T1000 (cell line): ENCODE measurements at regions not wholly inside any gene's neighbourhood (a gene's known extent, or its start where the extent isn't known, plus 50 kb on each side); places are given as distances from the start of the nearest gene placed in this dataset.
A peak's percentile ranks its signal among the peaks of the same experiment; 100 is the strongest.
"Not testable (repeated sequence)": the region's sequence is repeated elsewhere in the genome, so short reads cannot be mapped to it uniquely, and the experiment has no call there.

Experiments used
- DNase-seq: peaks from one replicate; lab custom pipeline; 2025; ENCODE audit warnings: mixed read lengths; lab: John Stamatoyannopoulos, UW

DNA sequence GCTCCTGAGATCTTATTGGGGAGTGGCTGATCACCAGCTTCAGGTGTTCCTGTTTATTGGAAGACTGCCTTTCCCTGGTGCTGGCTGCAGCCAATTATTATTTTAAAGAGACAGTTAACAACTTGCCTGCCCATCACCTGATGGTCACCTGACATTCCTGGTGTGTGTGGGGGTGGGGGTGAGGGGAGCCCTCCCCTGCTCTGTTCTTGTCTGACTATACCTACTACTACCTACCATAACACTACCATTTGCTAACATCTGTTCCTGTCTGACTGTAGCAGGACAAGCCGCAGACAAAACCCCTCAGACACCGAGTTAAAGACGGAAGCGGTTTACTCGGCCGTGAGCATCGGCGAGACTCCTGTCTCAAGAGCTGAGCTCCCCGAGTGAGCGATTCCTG is 54.9 kb upstream of the NBPF3 start:
- DNase-seq: no peak

DNA sequence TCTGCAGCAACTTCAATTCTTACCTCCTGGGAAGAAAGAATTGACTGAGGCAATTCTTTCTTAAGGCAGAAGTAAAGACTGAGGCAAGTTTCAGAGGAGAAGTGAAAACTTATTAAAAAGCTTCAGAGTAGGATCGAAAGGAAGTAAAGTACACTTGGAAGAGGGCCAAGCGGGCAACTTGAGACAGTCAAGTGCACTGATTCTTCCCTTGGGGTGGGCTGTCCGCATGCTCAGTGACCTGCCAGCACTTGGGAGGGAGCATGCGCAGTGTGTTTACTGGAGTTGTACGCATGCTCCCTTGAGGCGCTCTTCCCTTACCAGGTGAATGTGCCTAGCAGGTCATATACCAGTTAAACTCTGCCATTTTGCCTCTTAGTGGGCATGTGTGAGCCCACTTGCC is 55.3 kb upstream of the NBPF3 start:
- no peak for DNase-seq

DNA sequence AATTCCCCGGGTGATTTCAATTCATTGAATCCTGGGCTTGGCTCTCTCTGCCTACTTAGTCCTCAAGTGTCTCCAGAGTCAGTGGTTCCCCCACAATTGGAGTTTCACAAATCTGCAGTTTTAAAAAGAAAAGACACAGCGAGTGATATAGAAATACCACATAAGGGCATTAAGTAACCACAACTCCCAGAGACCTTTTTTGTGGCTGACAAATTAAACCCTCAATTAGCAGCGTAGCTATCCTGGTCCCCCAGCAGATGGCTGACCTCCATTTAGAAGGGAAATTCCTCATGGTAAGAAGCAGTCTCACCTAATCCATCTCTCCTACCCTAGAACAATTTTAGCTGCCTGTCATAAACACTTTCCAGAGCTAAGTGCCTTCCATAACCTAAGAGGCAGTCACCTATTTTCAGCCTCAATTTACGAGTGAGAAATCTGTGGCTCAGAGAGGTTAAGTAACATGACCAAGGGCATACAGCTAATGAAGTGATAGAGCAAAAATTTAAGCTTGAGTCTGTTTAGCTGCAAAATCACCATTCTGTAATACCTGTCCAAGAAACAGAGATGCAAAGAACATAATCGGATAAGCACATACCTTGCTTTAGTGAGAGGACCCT is 56.0 kb upstream of the NBPF3 start:
- no peak for DNase-seq

DNA sequence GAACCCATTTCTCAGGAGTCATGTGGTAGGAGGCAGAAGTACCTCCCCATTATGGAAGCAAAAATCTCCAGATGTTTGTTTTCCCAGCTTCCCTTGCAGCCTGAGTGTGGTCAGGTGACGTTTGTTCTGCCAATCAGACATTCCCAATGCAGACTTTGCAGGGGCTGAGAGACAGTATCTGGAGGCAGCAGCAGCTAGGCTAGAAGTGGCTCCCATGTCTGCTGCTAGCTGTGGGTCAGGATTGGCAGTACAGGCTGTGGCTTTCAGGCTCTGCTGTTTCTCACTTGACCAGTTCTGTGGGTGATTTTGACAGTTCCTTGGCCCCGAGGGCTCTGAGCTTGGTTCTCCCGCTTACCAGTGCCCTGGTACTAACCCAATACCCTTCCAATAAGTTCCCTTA is 58.6 kb upstream of the NBPF3 start:
- no peak for DNase-seq

DNA sequence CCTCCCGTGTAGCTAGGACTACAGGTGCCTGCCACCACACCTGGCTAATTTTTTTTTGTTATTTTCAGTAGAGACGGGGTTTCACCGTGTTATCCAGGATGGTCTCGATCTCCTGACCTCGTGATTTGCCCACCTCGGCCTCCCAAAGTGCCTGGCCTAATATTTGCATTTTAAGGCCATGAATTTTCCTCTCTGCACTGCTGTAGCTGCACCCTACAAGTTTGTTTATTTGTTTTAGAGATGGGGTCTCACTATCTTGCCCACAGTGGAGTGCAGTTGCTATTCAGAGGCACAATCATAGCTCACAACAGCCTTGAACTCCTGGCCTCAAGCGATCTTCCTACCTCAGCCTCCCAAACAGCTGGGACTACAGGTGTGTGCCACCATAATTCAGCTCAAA is 59.8 kb upstream of the NBPF3 start:
- not testable (repeated sequence) for DNase-seq

DNA sequence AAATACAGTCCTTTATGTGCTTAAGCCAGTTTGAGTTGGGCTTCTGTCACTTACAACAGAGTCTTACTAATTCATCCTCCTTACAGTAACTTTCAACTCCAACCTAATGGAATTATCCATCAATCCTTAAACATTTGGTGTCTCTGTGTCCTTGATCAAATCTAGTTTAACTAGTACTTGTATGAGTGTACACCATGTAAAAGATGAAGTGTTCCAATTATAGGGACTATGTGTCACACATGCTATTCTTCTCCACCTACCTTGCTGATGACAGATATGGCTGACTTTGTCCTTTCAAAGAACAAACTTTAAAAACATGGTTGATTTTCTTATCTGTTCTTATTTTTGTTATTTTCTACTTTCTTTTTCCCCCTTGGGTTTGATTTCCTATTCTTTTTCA is 60.4 kb upstream of the NBPF3 start:
- no peak for DNase-seq

DNA sequence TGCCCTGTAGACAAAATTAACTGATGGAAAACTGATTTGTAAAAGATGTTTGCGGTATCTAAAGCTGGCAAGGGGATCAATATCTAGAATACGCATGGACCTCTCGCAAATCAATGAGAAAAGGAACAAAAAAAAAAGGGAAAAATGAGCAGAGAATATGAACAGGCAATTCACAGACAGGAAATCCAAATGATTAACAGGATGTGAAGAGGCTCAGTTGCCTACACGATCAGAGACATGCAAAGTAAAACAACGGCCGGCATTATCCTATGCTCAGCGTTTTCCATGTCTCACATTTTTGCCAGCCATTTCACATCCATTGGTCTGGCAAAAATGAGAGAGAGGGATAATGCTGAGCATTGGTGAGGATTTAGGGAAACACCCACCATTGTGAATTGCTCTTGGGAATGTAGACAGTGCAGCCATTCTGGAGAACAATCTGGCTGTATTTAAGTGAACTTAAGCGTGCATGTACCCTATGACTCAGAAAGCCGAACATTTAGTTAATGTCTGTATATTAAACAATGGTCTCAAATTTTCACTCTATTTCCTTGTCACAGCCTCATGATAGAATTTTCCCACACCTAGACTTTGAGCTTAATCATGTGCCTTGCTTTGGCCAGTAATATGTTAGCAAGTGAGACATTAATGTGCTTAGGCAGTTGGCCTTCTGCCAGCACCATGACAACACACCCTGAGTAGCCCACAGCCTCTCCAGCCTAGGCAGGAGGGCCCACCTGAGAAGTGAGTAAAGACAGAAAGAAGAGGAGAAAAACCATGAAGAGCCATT is 61.0 kb upstream of the NBPF3 start:
- no peak for DNase-seq

DNA sequence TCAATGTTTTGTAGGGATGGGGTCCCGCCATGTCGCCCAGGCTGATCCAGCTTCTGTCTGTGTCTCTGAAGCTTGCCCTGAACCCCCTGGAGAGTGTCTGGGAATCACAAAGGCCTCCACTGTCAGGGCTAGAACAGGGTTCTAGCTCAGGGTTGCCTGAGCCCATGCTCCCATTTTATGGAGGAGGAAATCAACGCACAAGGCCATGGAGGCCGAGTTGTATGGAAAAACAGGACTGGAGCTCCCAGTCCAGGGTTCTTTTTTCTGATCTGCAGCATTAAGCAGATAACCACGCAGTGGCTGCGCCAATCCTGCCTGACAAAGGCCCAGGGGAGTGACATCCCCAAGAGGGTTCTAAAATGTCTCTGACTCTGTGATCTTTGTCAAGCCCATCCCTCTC is 67.6 kb upstream of the NBPF3 start:
- no peak for DNase-seq

DNA sequence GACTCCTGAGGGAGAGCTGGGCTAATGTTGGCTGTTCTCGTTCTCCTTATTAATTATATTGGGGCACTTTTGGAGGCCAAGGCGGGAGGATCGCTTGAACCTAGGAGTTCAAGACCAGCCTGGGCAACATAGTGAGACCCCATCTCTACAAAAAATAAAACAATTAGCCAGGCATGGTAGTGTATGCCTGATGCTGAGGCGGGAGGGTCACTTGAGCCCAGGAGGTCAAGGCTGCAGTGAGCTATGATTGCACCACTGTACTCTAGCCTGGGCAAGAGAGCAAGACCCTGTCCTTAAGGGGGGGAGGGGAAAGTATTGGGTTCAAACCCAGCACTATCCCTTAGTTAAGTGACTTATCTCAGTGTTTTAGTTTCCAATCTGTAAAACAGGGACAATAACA is 70.0 kb upstream of the NBPF3 start:
- no peak for DNase-seq

DNA sequence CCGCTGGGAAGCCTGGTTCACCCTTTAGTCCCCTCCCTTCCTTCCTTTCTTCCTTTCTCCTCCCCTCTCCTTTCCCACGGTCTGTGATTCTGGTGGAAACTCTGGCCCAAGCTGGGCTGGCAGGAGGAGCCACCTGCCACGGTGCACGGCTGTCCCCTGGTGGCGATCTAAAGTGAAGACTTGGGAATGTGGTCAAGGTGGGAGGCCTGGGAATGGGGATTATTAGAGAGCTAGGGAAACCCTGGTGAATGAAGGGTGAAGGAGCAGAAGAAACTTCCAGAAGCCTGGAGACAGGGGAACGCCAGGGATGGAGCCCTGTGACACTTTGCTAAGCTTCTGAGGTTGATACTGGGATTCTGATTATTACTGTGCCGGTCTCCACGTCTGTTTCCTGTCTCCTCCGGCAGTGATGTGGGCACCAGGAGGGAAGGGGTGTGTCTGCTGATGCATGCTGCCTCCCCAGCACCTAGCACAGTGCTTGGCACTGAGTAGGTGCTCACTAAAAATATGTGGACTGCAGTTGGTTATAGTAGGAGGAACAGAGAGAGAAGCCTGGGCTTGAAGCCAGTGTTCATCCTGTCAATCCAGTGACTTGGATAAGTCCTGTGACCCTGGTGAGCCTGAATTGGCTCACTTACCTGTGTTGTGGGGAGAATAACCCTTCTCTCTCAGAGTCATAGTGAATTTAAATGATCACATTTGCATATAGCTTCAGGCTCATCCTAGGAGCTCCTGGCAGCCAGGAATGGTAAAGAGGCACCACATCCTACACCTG is 71.2 kb upstream of the NBPF3 start:
- peak; percentile 72 for DNase-seq

DNA sequence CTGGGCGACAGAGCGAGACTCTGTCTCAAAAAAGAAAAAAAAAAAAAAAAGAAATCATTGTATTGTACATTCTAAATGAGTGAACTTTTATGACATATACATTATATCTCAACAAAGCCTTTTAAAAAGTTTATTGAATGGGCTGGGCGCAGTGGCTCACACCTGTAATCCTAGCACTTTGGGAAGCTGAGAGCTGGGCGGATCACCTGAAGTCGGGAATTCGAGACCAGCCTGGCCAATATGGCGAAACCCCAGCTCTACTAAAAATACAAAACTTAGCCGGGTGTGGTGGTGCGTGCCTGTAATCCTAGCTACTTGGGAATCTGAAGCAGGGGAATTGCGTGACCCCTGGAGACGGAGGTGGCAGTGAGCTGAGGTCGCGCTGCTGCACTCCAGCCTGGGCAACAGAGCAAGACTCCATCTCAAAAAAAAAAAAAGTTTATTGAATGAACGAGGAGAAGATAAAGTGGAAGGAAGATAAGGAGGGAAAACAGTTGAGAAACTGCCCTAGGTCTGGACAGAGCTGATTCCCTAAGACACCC is 71.9 kb upstream of the NBPF3 start:
- not testable (repeated sequence) for DNase-seq

DNA sequence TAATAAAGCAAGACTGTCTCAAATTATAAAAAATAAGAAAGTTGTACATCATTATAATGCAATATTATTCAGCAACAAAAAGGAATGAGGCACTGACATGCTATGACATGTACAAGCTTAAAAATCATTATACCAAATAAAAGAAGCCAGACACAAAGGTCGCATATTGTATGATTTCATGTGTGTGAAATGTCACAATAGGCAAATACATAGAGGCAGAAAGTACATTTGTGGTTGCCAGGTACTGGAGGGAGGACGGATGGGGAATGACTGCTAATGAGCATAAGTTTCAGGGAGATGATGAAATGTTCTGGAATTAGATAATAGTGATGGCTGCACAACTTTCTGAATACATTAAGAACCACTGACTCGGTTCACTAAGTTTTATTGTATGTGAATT is 73.6 kb upstream of the NBPF3 start:
- DNase-seq: no peak

DNA sequence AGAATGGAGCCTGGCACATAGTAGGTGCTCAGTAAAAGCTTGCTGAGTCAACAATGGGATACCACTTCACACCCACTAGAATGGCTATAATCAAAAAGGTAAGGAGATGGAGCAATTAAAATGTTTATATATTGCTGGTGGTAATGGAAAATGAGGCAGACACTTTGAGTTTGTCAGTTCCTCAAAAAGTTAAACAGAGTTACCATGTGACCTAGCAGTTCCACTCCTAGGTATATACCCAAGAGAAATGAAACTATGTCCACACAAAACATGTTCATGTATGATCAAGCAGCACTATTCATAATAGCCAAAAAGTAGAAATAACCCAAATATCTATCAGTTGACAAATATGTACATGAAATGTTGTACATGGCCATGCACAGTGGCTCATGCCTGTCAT is 74.8 kb upstream of the ECE1 start:
- no peak for DNase-seq

DNA sequence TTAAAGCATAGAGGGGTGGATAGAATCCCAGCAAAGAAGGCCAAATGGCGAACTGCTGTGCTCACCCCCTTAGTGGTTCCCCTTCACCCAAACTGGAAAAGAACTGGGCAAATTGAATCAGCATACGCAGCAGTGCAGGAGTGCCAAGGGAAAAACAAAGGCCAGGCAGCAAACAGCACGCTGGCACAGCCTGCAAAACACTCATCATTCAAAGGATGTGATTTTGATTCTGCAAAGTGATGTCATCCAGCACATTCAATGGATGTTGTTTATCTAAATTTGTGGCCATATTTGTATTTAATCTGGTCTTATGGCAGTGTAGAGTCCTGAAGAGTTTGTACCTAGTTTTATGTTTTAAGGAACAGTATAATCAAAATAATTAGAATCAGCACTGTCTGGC is 71.8 kb upstream of the ECE1 start:
- no peak for DNase-seq

DNA sequence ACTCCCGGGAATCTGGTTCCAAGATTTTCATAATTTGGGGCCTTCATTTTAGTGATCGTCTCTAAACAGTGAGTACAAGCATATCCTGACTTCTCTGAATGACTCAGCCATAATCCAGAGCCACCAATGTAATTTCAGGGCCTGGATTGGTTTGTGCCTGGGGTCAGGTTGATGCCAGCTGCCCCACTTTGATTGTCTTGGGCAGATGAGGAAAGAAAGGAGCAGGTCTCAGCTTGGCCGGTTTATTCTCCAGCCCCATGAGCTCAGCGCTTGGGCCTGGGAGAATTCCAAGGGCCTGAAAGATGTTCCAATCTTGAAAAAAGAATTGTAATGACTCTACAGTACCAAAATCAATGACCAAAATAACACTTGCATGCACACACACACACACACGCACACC is 71.2 kb upstream of the ECE1 start:
- DNase-seq: no peak

DNA sequence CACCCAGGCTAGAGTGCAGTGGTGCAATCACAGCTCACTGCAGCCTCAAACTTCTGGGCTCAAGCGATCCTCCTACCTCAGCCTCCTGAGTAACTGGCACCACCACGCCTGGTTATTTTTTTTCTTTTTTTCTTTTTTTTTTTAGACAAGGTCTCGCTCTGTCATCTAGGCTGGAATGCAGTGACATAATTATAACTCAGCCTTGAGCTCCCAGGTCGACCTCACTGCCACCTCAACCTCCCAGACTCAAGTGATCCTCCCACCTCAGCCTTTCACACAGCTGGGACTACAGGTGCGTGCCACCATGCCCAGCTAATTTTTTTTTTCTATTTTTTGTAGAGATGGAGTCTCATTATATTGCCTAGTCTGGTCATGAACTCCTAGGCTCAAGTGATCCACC is 66.9 kb upstream of the ECE1 start:
- DNase-seq: no peak

DNA sequence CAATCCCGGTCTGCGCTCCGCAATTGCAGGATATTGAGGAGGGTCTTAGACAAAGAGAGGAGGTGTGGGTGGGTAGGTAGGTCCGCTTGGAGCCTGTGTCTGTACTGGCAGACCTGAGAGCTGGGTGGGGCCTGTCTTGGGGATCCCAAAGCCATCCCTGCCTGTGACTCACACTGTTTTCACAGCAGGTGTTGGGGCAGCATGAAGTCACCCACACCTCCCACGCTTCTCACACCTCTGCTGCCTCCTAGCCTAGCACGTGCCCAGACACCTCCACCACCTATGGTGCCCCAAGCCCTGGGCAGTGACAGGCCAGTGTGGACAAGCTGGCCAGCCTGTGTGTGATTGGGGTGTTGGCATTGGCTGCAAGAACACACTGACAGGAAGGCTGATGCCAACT is 65.7 kb upstream of the ECE1 start:
- DNase-seq: no peak

DNA sequence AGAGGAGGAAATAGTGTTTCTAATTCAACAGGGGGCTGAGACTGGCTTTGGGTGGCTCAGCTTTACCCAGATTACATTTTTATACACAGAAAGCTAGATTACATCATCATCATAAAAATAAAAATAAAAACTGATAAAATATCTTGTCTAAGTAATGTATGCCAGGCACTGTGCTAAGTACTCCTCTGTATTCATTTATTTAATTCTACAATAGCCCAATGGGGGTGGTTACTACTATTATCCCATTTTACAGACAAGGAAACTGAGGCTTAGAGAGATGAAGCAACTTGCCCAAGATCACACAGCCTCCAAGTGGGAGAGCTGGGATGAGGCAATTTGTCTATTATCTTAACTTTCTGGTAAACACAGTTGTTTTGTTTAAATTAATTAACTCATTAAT is 62.3 kb upstream of the ECE1 start:
- DNase-seq: no peak

DNA sequence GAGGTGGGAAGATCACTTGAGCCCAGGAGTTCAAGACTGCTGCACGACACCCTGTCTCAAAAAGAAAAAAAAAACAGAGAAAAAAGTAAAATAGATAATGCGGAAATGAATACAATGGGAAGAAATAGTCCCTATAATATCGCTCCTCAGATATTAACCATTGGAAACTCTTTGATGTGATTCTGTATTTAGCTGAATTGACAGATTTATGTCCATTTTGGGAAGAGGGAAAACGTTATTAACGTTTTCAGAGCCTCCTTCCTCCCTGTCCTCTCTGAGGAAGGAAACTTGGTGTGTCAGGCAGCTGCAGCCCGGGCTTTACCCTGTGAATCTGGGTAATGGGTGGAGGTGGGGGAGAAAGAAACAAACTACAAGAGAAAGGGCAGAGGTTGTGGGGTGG is 61.6 kb upstream of the ECE1 start:
- DNase-seq: no peak

DNA sequence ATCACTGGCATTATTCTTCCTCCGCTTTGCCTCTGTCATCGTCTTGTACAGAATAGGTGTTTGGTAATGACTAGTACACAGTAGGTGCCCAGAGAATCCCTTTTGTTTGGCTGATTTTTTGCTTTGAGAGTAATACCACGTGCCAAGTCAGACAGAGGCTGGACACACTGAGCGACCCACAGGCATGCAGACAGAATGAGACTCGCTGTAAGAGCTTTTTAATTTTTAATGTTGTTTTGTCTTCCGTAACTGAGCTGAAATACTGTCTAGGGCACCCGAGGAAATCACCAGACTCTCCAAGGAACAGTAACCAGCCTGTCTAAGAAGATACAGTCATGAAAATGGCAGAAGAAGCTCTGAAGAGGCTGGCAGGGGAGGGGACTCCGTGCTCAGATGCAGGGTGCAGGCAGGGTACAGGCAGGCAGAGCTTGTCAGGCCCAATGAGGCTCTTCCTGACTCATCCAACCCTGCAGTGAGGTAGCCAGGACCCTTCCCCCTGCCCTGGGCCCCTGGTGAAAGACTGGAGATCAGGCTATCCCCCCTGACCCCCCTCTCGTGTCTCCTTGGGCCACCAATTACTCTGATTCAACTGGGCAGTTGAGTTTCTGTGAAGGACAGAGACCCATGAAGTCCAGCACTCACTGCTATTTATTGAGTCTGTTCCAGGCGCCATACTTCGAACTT is 60.1 kb upstream of the ECE1 start:
- no peak for DNase-seq

DNA sequence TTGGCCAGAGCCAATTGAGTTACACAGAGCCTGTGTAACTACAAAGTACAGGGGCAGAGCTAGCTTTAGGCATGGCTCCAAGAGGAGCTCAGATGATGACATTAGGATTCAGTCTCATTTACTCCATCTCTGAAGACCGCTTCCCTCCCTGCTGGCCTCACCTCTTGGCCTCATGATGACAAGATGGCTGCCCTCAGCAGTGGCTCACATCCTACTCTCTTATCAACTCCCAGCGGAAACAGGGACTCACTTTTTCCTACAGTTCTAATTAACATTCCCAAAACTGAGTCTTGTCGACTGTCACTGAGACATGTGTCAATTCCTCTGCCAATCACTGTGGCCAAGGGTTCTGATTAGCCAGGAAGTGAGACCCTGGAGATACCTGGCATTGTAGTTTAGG is 59.4 kb upstream of the ECE1 start:
- DNase-seq: no peak

DNA sequence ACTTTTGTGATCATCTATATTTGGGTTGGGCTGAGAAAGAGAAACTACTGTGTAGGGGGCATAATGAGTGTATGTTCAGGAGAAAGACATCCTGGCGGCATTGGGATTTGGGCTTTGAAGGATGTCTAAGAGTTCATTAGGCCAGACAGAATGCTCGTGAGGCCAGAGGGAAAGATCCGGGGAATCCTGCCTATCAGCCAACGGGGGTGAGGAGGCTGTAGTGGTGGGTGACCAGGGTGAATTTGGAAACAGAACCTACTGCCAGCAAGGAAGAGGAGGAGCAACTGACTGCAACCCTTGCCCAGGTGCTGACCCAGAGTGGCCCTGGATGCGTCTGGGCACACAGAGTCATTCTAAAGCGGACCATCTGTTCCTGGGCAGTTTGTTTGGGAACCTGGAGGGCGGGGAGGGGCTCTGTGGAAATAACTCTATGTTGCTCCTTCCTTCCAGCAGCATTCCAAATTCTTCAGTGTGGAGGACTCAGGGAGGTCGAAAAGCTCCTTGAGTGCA is 56.9 kb upstream of the ECE1 start:
- DNase-seq: no peak
